GM21390 (cell line): ENCODE measurements at regions not wholly inside any gene's neighbourhood (a gene's known extent, or its start where the extent isn't known, plus 50 kb on each side); places are given as distances from the start of the nearest gene placed in this dataset.

Experiments
- ATAC-seq: cut with Tn5 transposase; IDR thresholded peaks from one replicate; pipeline ENCODE4 v1.9.1; 2021; ENCODE audit not compliant: unreplicated experiment

DNA sequence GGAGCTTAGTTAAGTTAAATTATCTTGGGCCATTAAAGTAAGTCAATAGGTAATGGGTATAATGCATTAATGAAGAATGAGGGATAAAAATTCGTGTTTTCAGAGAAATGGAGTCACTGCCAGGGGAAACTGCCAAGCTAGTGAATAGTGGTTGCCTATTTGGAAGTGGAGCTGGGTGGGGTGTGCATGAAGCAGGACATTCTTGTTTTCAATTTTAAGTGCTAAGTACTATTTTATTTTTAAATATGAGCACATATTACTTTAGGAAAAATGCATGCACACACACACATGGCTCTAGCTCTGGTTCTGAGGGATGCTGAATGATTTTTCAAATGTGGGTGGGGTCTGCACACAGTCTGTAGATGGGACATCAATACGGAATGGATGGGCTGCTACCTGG, 717.7 kb upstream of the SGCG start:
- ATAC-seq, result no peak

DNA sequence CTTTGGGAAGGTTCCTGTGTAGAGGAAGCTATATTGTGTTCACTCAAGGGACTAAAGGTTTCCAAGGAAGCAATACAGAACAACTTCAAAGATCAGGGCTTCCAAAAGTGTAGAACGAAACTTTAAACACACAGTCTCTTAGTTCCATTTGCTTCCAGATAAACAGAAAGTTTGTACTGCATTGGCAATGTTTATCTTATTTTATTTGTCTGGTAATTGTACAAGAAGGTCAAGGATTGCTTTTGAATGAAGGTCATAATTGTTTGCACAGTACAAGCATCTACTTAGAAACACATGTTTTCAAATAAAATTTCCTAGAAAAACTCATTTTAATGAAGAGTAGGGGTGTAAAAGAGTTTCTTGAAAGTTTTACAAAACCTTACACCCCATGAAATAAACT, 712.7 kb upstream of the SGCG start:
- no peak for ATAC-seq

DNA sequence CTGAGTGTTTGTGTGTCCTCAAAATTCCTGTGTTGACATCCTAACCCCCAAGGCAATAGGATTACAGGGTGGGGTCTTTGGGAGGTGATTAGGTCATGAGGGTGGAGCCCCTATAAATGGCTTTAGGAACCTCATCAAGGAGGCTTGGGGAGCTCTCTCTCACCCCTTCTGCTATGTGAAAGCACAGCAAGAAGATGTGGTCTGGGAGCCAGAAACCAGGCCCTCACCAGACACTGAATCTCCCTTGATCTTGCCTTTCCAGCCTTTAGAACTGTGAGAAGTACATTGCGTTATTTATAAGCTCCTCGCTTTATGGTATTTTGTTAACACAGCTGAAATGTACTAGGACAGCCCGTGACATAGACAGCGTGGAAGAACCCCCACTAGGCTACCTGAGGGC, 712.0 kb upstream of the SGCG start:
- ATAC-seq, result no peak

DNA sequence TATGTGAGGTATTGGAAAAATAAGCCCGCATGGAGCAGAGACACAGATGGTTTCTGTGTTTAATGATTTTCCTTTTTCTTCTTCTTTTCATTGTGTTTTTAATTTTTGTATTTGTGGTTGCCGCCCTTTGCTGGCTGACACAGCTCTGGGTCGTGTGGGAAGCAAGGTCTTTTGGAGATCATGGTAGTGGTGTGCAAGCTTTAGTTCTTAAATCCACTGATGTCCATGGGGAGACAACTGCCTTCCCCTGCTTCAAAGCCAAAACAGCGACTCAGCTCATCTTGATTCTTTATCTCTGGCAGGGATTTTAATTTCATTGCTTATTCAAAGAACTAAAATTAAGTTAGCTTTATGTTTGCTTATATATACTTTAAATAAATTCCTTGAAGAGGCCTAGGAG, 711.3 kb upstream of the SGCG start:
- ATAC-seq, result no peak

DNA sequence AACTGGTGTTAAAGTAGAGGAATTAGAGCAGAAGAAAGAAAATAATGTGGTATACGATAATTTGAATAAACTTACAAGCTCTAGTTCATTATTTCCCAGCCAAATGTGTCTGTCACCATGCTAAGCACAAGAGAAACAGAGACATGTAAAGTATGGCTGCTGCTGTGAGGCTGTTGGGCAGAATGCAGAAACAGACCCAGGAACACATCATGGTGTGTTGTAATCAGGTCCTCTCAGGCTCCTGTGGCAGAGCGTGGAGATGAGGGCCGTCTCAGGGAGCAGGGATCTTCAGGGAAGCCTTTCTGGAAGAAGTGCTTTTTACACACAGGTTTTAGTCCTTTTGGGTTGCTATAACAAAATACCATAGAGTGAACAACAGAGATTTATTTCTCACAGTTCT, 710.7 kb upstream of the SGCG start:
- ATAC-seq, result no peak

DNA sequence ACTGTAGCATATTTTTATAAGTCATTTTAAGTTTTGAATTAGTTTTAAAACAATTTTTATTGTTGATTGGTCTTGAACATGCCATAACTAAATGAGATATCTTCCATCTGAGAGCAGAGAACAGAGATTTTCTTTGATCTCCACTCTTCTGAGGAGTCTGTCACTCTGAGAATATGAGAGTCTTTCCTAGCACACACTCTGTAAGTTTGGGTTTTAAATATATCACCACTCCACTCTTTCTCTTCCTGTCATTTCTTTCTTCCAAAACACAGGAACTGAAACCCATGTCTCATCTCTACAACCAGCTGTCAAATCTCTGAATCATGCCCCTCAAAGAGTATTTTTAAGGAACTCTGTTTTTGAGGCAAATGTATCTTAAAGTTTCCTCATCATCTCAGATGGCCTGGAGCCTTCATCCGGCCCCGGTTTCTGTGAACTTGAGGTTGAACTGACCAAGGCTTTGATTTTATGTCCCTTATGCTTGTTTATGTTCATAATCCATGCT, 698.2 kb upstream of the SGCG start:
- ATAC-seq, result no peak

DNA sequence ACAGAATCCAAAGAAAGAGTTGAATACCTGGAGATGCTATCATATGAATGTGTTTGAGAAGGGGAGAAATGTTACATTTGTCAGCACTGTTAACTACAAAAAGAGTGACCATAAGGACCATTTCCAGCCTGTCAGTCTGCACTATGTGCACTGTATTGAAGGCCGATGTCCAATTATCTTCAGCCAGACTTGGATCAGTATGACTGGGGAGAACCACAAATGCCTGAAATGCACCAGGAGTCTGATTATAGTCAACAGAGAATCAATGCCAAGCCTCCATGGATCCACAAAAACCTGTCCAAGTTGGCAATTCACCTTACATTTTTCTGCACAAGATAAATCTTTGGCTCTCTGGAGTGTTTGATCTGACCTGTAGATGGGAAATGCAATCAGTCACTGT, 697.5 kb upstream of the SGCG start:
- ATAC-seq, result no peak

DNA sequence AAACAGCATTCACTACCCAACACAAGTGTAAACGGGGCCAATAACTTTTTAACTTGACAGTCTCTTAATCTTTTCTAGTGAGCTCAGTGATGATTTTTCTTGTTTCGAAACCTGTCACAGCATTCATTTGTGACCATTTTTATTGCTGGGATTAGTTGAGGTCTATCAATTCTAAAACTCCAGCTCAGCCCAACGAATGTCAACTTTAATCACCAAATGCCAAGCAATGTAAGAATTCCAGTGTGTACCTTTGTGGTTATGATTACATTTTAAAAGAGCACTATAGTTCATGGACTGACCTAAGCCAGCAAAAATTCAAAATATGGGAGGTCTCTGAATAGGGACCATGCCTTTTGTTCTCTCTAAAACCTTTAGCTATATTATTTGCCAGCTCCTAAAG, 694.3 kb upstream of the SGCG start:
- no peak for ATAC-seq

- ATAC-seq, result no peak
These were observed 692.8 kb upstream of the SGCG start for GRCh38 chr13:22487932-22488331.

GRCh38 chr13:22489771-22490170, 691.0 kb upstream of the SGCG start:
- ATAC-seq, result no peak

DNA sequence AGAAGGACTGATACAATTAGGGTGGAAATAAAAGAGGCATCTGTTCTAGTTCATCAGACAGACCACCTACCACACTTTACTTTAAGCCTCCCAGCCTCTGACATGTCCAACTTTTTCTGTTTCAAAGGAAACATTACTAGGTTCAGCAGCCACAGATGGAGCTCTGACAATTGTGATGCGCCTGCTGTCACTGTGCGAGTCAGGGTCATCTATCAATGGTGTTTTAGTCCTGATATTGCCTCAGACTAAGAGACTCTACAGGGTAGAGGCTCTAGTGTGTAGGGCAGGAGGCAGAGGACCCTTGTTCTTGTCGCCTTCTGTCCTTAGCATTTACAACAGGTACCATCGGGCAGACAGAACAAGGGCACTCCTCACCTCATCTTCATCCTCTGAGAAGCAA, 685.0 kb upstream of the SGCG start:
- ATAC-seq, result no peak

GRCh38 chr13:22496803-22497508, 683.8 kb upstream of the SGCG start:
- ATAC-seq, result no peak

DNA sequence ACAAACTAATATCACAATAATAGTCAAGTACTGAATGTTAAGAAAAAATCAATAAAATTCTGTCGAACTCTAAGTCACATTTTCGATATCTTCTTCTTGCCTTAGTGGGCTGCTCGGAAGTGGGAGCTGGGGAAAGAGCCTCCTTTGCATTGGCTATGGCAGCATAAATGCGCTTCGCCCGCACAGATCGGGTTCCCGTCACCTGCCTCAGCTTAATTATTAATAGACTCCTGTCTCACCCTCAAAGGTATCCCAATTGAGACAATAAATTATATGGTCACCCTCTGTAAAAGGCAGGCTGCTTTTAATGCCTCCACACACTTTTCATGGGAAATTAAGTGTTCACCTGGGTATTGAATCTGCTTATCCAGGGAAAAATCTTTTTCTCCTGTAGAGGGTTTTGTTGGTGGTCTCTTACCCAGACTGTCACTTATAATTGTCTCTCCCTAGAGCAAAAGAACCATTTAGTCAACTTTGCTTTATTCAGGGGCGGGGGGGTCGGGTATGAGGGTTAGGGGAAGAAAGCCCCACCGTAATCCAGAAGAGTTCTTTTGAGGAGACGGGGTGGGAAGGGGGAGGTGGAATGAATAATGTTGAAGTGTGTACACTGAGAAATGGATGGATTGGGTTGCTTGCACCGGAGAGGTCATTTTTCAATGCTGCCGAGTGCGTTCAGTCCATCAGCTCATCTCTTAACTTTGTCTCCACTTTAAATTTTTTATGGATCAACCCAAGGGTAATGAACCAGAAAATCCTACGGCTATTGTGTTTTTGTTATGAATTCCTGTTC, 682.6 kb upstream of the SGCG start:
- no peak for ATAC-seq

DNA sequence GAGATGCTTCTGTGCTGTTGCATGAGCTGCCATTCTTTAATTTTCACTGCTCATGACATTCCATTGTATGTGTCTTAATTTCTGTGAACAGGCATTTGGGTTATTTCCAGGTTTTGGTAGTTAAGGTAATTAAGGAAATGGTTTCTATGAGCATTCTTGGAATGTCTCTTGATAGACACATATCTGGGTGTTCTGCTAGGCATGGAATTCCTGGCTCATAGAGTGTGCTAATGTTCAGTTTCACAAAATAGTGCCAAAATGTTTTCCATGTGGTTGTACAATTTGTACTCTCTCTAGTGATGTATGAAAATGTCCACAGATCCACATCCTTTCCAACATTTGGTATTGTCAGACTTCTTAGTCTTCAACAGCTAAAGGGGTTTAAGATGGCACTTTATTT, 680.9 kb upstream of the SGCG start:
- ATAC-seq, result no peak

- no peak for ATAC-seq
These were observed 675.3 kb upstream of the SGCG start for GRCh38 chr13:22505489-22505888.

DNA sequence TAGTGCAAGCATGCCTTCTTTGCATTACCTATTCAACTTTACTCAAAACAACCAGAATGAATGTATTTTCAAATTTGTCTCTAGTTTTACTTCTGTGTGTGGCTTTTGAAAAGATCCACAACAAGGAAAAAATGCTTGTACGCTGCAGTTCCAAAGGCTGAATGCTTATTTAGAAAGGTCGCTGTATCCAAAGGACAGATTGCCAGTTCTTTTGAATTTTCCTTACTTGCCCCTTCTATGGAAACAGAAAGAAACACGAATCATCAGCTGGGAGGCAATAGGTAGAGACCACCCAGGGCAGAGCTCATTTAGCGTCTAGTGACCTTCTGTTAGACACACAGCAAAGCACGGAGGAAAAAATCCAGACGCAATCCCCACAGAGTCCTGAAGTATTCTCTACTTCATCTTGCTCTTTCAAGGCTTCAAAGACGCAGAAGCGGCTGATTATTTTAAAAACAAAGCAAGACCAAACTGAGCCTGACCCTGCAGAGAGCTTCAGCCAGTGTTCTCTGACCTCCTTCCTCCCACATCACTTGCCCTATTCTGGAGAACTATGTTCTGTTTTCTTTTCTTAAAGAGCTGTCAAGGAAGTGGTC, 674.6 kb upstream of the SGCG start:
- ATAC-seq, result no peak

GRCh38 chr13:22517544-22517943, 663.2 kb upstream of the SGCG start:
- ATAC-seq, result no peak

DNA sequence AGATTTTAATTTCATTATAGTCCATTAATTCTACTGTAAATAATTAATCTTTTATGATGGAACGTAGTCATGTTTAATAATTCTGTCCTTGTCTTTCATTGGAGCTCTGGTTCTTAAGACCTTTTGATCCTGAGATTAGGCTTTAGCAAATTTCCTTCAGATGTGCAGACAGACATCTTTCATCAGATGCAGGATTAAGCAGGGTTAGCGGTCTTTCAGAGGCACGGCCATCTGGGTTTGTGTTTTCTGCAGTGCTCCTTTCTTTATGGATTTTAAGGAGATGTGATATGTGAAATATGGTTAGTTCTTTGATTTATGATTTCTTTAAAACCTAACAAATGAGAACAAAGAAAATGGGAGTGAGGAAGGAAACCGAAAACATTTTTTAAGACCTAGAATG, 643.9 kb upstream of the SGCG start:
- no peak for ATAC-seq

GRCh38 chr13:22538400-22538799, 642.4 kb upstream of the SGCG start:
- ATAC-seq, result no peak

DNA sequence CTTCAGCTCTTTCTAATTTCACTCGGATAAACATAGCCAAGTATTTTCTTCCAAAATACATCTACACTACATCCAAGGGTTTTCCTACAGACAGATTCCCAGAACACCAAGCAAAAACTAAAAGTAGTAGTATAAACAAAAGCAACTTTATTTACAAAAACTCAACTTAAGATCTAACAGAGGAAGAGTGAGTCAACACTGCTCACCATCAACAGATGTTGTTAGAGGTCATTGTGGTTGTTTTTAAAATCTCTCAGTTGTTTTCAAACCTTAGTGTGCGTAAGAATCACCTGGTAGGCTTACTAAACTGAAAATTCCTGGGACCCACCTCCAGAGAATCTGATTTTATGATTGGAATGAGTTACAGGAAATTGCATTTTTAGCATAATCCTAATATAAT, 631.7 kb upstream of the SGCG start:
- ATAC-seq, result no peak

GRCh38 chr13:22561581-22561980, 619.2 kb upstream of the SGCG start:
- no peak for ATAC-seq

DNA sequence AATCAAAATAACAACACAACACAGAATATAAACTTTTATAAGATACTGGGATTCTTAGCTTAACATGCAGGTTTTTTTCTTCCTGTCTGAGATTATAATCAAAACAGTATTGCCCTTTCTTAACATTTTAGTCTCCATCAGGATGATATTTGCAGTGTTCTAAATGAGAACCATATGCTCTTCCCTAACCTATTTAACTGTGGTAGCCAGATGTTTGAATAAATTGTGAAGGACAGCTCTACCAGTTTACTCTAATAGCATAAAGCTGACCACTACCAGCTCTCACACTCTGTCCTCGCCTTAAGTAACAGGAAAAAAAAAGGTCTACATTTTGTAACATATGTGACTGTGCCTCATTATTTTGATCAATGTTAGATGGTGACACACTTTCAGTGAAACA, 618.7 kb upstream of the SGCG start:
- no peak for ATAC-seq
